IPS-20b (cell line): ENCODE measurements at regions not wholly inside any gene's neighbourhood (a gene's known extent, or its start where the extent isn't known, plus 50 kb on each side); places are given as distances from the start of the nearest gene placed in this dataset.

ENCODE experiments used
- H3K27ac ChIP-seq: one replicate; pipeline ENCODE4 v1.5.1; 2013; ENCODE audit warnings: low read length
- H3K27me3 ChIP-seq: 2 replicates; pipeline ENCODE4 v1.6.1; 2013; ENCODE audit warnings: mild to moderate bottlenecking, low read length, inconsistent platforms; ENCODE audit not compliant: insufficient read depth
- H3K36me3 ChIP-seq: 2 replicates; pipeline ENCODE4 v1.6.1; 2013; ENCODE audit warnings: low read depth, mild to moderate bottlenecking, inconsistent platforms, low read length, moderate library complexity; ENCODE audit not compliant: insufficient read depth
- H3K4me1 ChIP-seq: 2 replicates; pipeline ENCODE4 v1.6.1; 2013; ENCODE audit warnings: mild to moderate bottlenecking, control low read depth, inconsistent platforms, low read length, moderate library complexity; ENCODE audit not compliant: insufficient read depth
- H3K4me3 ChIP-seq: 2 replicates; pipeline ENCODE4 v1.5.1; 2013; ENCODE audit warnings: mild to moderate bottlenecking, low read length, inconsistent platforms
- H3K9ac ChIP-seq: 2 replicates; pipeline ENCODE4 v1.6.1; 2013; ENCODE audit warnings: low read depth, mild to moderate bottlenecking, inconsistent platforms, low read length, moderate library complexity
- H3K9me3 ChIP-seq: 2 replicates; pipeline ENCODE4 v1.6.1; 2013; ENCODE audit warnings: mild to moderate bottlenecking, low read depth, low read length, inconsistent platforms; ENCODE audit not compliant: insufficient read depth

GRCh38 chr2:228283491-228284171, 102.1 kb upstream of the SPHKAP start:
- Histone ChIP-seq H3K4me3 (no peak overlapping the region), H3K9ac (no peak overlapping the region), H3K27me3 (no peaks in the 10 kb centered on the region), H3K9me3 (no peaks in the 10 kb centered on the region), H3K4me1 (no peaks in the 10 kb centered on the region), H3K27ac (no peak overlapping the region), H3K36me3 (no peaks in the 10 kb centered on the region)

GRCh38 chr2:228282376-228282775, 100.9 kb upstream of the SPHKAP start:
- Histone ChIP-seq H3K9me3 (no peaks in the 10 kb centered on the region), H3K27me3 (no peaks in the 10 kb centered on the region), H3K9ac (no peak overlapping the region), H3K27ac (no peak overlapping the region), H3K36me3 (no peaks in the 10 kb centered on the region), H3K4me3 (no peak overlapping the region), H3K4me1 (no peaks in the 10 kb centered on the region)

GRCh38 chr2:228273159-228273558, 91.7 kb upstream of the SPHKAP start:
- no peaks in the 10 kb centered on the region for H3K4me1 ChIP-seq
- no peak overlapping the region for H3K4me3 ChIP-seq
- no peak overlapping the region for H3K27ac ChIP-seq
- no peaks in the 10 kb centered on the region for H3K27me3 ChIP-seq
- H3K36me3 ChIP-seq: no peaks in the 10 kb centered on the region
- no peak overlapping the region for H3K9ac ChIP-seq
- H3K9me3 ChIP-seq: peaks cover 4% of the 10 kb centered on the region; the same call in 1 of the 2 replicates

- H3K9ac ChIP-seq: no peak overlapping the region
- no peaks in the 10 kb centered on the region for H3K36me3 ChIP-seq
- no peaks in the 10 kb centered on the region for H3K27me3 ChIP-seq
- peaks cover 4% of the 10 kb centered on the region; the same call in 1 of the 2 replicates for H3K9me3 ChIP-seq
- no peak overlapping the region for H3K27ac ChIP-seq
- H3K4me3 ChIP-seq: no peak overlapping the region
- no peaks in the 10 kb centered on the region for H3K4me1 ChIP-seq
Observed at GRCh38 chr2:228269351-228269750, 87.9 kb upstream of the SPHKAP start.

- Histone ChIP-seq H3K36me3 (no peaks in the 10 kb centered on the region), H3K27ac (no peak overlapping the region)
Observed at GRCh38 chr2:228268756-228269155, 87.3 kb upstream of the SPHKAP start.

GRCh38 chr2:228268301-228268700, 86.8 kb upstream of the SPHKAP start:
- Histone ChIP-seq H3K4me1 (no peaks in the 10 kb centered on the region), H3K27ac (no peak overlapping the region), H3K27me3 (no peaks in the 10 kb centered on the region), H3K9me3 (peaks cover 3% of the 10 kb centered on the region; the same call in 1 of the 2 replicates), H3K4me3 (no peak overlapping the region), H3K36me3 (no peaks in the 10 kb centered on the region), H3K9ac (no peak overlapping the region)

More at GRCh38 chr2:228268756-228269155, 87.3 kb upstream of the SPHKAP start:
- no peak overlapping the region for H3K9ac ChIP-seq
- H3K27me3 ChIP-seq: no peaks in the 10 kb centered on the region
- no peaks in the 10 kb centered on the region for H3K4me1 ChIP-seq
- no peak overlapping the region for H3K4me3 ChIP-seq
- peaks cover 4% of the 10 kb centered on the region; the same call in 1 of the 2 replicates for H3K9me3 ChIP-seq

- no peak overlapping the region for H3K27ac ChIP-seq
- H3K27me3 ChIP-seq: no peaks in the 10 kb centered on the region
- H3K9me3 ChIP-seq: no peaks in the 10 kb centered on the region
- no peaks in the 10 kb centered on the region for H3K36me3 ChIP-seq
- no peak overlapping the region for H3K4me3 ChIP-seq
- H3K9ac ChIP-seq: no peak overlapping the region
- H3K4me1 ChIP-seq: no peaks in the 10 kb centered on the region
Observed at GRCh38 chr2:228263156-228263555, 81.7 kb upstream of the SPHKAP start.

- Histone ChIP-seq H3K36me3 (no peaks in the 10 kb centered on the region), H3K27me3 (no peaks in the 10 kb centered on the region), H3K4me3 (no peak overlapping the region)
Observed at GRCh38 chr2:228261546-228261945, 80.1 kb upstream of the SPHKAP start.

GRCh38 chr2:228257379-228257778, 75.9 kb upstream of the SPHKAP start:
- Histone ChIP-seq H3K4me1 (peaks cover 6% of the 10 kb centered on the region; the same call in 1 of the 2 replicates), H3K4me3 (no peak overlapping the region), H3K36me3 (no peaks in the 10 kb centered on the region), H3K27ac (no peak overlapping the region), H3K27me3 (no peaks in the 10 kb centered on the region), H3K9ac (no peak overlapping the region), H3K9me3 (no peaks in the 10 kb centered on the region)

More at GRCh38 chr2:228261546-228261945, 80.1 kb upstream of the SPHKAP start:
- Histone ChIP-seq H3K27ac (no peak overlapping the region), H3K4me1 (peaks cover 1% of the 10 kb centered on the region; the same call in 1 of the 2 replicates), H3K9ac (no peak overlapping the region), H3K9me3 (no peaks in the 10 kb centered on the region)

GRCh38 chr2:228253752-228254151, 72.3 kb upstream of the SPHKAP start:
- H3K36me3 ChIP-seq: no peaks in the 10 kb centered on the region
- no peaks in the 10 kb centered on the region for H3K27me3 ChIP-seq
- peaks cover 6% of the 10 kb centered on the region; the same call in 1 of the 2 replicates for H3K4me1 ChIP-seq
- no peak overlapping the region for H3K27ac ChIP-seq
- H3K9ac ChIP-seq: no peak overlapping the region
- H3K9me3 ChIP-seq: no peaks in the 10 kb centered on the region
- H3K4me3 ChIP-seq: no peak overlapping the region

GRCh38 chr2:228247335-228247734, 65.8 kb upstream of the SPHKAP start:
- H3K27me3 ChIP-seq: no peaks in the 10 kb centered on the region
- H3K36me3 ChIP-seq: no peaks in the 10 kb centered on the region
- H3K4me1 ChIP-seq: no peaks in the 10 kb centered on the region
- no peak overlapping the region for H3K27ac ChIP-seq
- no peak overlapping the region for H3K9ac ChIP-seq
- no peaks in the 10 kb centered on the region for H3K9me3 ChIP-seq
- H3K4me3 ChIP-seq: no peak overlapping the region

- no peaks in the 10 kb centered on the region for H3K27me3 ChIP-seq
- no peaks in the 10 kb centered on the region for H3K4me1 ChIP-seq
- no peak overlapping the region for H3K4me3 ChIP-seq
- H3K27ac ChIP-seq: no peak overlapping the region
- no peaks in the 10 kb centered on the region for H3K36me3 ChIP-seq
- no peaks in the 10 kb centered on the region for H3K9me3 ChIP-seq
- no peak overlapping the region for H3K9ac ChIP-seq
Observed at GRCh38 chr2:228245601-228246000, 64.1 kb upstream of the SPHKAP start.
